Vagina (tissue), 2 donors: ENCODE measurements at regions not wholly inside any gene's neighbourhood (a gene's known extent, or its start where the extent isn't known, plus 50 kb on each side); places are given as distances from the start of the nearest gene placed in this dataset.

ENCODE experiments used
- CTCF ChIP-seq, 3 experiments: fragments of 450-650 bp in 2 of 3; fragments of 200-600 bp in 1 of 3; sonication (generic) in 1 of 3; IDR thresholded peaks; one replicate each; pipeline ENCODE4 v1.5.1; 2017 to 2019; ENCODE audit warnings: antibody characterized with exemption in 3 of 3, mild to moderate bottlenecking in 2 of 3, moderate library complexity in 2 of 3
- POLR2A ChIP-seq, 2 donors: fragments of 450-650 bp; IDR thresholded peaks; one replicate each; pipeline ENCODE4 v1.6.1; 2017; ENCODE audit warnings: antibody characterized with exemption in 2 of 2, mild to moderate bottlenecking in 2 of 2, moderate library complexity in 2 of 2

- TF ChIP-seq CTCF (IDR thresholded peaks at IDR 0.05), result no peak
- no peak for TF ChIP-seq POLR2A (IDR thresholded peaks at IDR 0.05)
Observed at GRCh38 chr20:57990396-57990987, 238.0 kb downstream of the ANKRD60 start.
